Nephron progenitor cell (in vitro differentiated cells): ENCODE measurements at regions not wholly inside any gene's neighbourhood (a gene's known extent, or its start where the extent isn't known, plus 50 kb on each side); places are given as distances from the start of the nearest gene placed in this dataset.
"Not testable (repeated sequence)": the region's sequence is repeated elsewhere in the genome, so short reads cannot be mapped to it uniquely, and the experiment has no call there.

Source experiments
- DNase-seq: peaks from one replicate; pipeline ENCODE4 v3.0.0; 2021
- H3K27ac Mint-ChIP-seq: 2 replicates; pipeline ENCODE4 v1.8.0; 2021; ENCODE audit warnings: mild to moderate bottlenecking, moderate library complexity, mixed read lengths
- H3K27me3 Mint-ChIP-seq: 2 replicates; pipeline ENCODE4 v1.8.0; 2021; ENCODE audit warnings: mild to moderate bottlenecking, low read depth, mixed read lengths; ENCODE audit not compliant: poor library complexity
- H3K36me3 Mint-ChIP-seq: 2 replicates; pipeline ENCODE4 v1.8.0; 2021; ENCODE audit warnings: low read depth, mixed read lengths
- H3K4me1 Mint-ChIP-seq: 2 replicates; pipeline ENCODE4 v1.8.0; 2021; ENCODE audit warnings: mixed read lengths
- H3K4me3 Mint-ChIP-seq: 2 replicates; pipeline ENCODE4 v1.8.0; 2021; ENCODE audit warnings: mild to moderate bottlenecking, moderate library complexity, mixed read lengths
- H3K9me3 Mint-ChIP-seq: 2 replicates; pipeline ENCODE4 v1.8.0; 2021; ENCODE audit warnings: mild to moderate bottlenecking, moderate library complexity, mixed read lengths
- TF ChIP-seq, protein P1 (sequence below): fragments of 200-600 bp; sonication (generic); IDR thresholded peaks from 2 replicates; pipeline ENCODE4 v1.5.0; 2021; ENCODE audit warnings: antibody characterized with exemption

GRCh38 chr17:20868662-20869007 lies 174.2 kb downstream of the USP22 start:
- H3K9me3 Mint-ChIP-seq, DNase-seq, H3K4me3 Mint-ChIP-seq, H3K27me3 Mint-ChIP-seq, H3K36me3 Mint-ChIP-seq: not testable (repeated sequence)
- Mint-ChIP-seq H3K27ac (peak overlapping the region; percentile 21), H3K4me1 (peaks cover 32% of the 10 kb centered on the region)

DNA sequence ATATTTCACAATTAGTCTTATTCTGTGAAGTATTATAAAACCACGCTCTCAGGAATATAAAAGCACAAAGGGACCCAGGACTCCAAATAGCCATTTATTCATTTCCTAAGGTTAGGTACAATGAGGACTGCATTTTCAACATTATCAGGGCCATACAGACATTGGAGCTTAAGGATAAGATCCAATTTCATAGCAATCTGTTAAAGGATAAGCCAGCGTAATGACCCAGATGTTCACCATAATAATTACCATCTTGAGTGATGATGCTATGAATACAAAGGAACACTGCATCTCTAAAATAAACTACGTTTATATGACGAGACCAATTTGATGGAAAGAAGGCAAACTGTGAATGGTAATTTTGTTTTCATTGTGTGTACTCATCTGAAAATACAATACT lies 169.6 kb downstream of the USP22 start:
- H3K4me1 Mint-ChIP-seq = peaks cover 42% of the 10 kb centered on the region

GRCh38 chr17:20873688-20874328 lies 169.0 kb downstream of the USP22 start:
- H3K9me3 Mint-ChIP-seq, H3K27ac Mint-ChIP-seq, DNase-seq, H3K27me3 Mint-ChIP-seq, H3K4me3 Mint-ChIP-seq: not testable (repeated sequence)
- Mint-ChIP-seq H3K36me3 (peaks cover 12% of the 10 kb centered on the region), H3K4me1 (peaks cover 42% of the 10 kb centered on the region)

More for the DNA sequence above, 169.6 kb downstream of the USP22 start:
- not testable (repeated sequence) for H3K27me3 Mint-ChIP-seq, H3K9me3 Mint-ChIP-seq, H3K36me3 Mint-ChIP-seq, DNase-seq, H3K27ac Mint-ChIP-seq, H3K4me3 Mint-ChIP-seq

DNA sequence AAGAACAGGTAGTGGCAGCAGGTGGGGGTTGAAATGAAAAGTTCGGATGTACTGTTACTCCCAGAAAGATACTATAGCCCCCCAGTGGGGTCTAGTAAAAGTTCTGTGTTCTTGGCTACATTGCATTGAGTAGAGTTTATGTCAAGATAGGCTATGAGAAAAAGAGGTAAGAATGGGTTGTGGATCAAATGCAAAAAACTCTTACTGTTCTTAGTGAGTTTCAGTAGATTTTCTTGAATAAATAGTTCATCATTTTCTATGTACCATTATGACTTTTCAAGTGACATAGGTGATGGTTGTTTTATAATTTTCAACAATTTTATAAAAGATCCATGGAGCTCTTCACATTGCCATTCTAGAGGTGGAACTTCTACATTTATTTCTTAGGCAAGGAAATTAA lies 165.4 kb downstream of the USP22 start:
- peaks cover 17% of the 10 kb centered on the region for H3K4me1 Mint-ChIP-seq
- DNase-seq, H3K27me3 Mint-ChIP-seq, H3K4me3 Mint-ChIP-seq: not testable (repeated sequence)
- H3K9me3 Mint-ChIP-seq = peaks cover 27% of the 10 kb centered on the region
- H3K36me3 Mint-ChIP-seq = peaks cover 37% of the 10 kb centered on the region
- peak overlapping the region; percentile 42 for H3K27ac Mint-ChIP-seq

- Mint-ChIP-seq H3K4me3 (no peak overlapping the region), H3K36me3 (peaks cover 24% of the 10 kb centered on the region), H3K27ac (no peak overlapping the region), H3K9me3 (no peaks in the 10 kb centered on the region), H3K27me3 (no peaks in the 10 kb centered on the region), H3K4me1 (peaks cover 11% of the 10 kb centered on the region)
- TF ChIP-seq, protein P1, sequence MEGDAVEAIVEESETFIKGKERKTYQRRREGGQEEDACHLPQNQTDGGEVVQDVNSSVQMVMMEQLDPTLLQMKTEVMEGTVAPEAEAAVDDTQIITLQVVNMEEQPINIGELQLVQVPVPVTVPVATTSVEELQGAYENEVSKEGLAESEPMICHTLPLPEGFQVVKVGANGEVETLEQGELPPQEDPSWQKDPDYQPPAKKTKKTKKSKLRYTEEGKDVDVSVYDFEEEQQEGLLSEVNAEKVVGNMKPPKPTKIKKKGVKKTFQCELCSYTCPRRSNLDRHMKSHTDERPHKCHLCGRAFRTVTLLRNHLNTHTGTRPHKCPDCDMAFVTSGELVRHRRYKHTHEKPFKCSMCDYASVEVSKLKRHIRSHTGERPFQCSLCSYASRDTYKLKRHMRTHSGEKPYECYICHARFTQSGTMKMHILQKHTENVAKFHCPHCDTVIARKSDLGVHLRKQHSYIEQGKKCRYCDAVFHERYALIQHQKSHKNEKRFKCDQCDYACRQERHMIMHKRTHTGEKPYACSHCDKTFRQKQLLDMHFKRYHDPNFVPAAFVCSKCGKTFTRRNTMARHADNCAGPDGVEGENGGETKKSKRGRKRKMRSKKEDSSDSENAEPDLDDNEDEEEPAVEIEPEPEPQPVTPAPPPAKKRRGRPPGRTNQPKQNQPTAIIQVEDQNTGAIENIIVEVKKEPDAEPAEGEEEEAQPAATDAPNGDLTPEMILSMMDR = no peak
- no peak for DNase-seq
Observed at GRCh38 chr17:20890338-20890737, 152.5 kb downstream of the USP22 start.

GRCh38 chr17:20895426-20895825 lies 147.4 kb downstream of the USP22 start:
- H3K4me3 Mint-ChIP-seq, H3K9me3 Mint-ChIP-seq, H3K27me3 Mint-ChIP-seq, DNase-seq, H3K27ac Mint-ChIP-seq: not testable (repeated sequence)
- H3K4me1 Mint-ChIP-seq = peaks cover 19% of the 10 kb centered on the region
- peaks cover 55% of the 10 kb centered on the region for H3K36me3 Mint-ChIP-seq

GRCh38 chr17:20896153-20896649 lies 146.6 kb downstream of the USP22 start:
- H3K27ac Mint-ChIP-seq = no peak overlapping the region
- H3K27me3 Mint-ChIP-seq = no peaks in the 10 kb centered on the region
- peaks cover 19% of the 10 kb centered on the region for H3K4me1 Mint-ChIP-seq
- no peaks in the 10 kb centered on the region for H3K9me3 Mint-ChIP-seq
- TF ChIP-seq, protein P1 = no peak
- H3K4me3 Mint-ChIP-seq = no peak overlapping the region
- peaks cover 55% of the 10 kb centered on the region for H3K36me3 Mint-ChIP-seq
- no peak for DNase-seq

DNA sequence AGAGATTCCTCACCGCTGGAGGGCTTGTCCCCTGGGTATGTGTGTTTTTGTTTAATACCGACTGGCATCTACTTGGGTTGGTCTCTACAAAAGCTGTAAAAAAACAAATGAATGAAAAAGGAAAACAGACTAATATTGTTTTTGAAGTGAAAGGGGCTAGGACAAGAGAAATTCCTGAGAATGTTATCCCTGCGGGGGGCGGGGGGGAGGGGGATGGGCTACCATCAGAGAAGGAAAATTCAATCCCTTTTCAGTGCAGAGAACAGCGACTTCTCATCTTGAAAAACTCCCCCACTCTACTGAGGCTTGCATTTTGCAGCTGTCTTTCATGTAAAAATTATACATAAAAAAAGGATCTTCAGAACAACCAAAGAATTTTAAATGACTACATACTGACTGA lies 144.1 kb downstream of the USP22 start:
- not testable (repeated sequence) for DNase-seq, H3K27ac Mint-ChIP-seq, H3K9me3 Mint-ChIP-seq, H3K27me3 Mint-ChIP-seq, H3K4me3 Mint-ChIP-seq
- Mint-ChIP-seq H3K4me1 (peaks cover 24% of the 10 kb centered on the region), H3K36me3 (peaks cover 67% of the 10 kb centered on the region)

DNA sequence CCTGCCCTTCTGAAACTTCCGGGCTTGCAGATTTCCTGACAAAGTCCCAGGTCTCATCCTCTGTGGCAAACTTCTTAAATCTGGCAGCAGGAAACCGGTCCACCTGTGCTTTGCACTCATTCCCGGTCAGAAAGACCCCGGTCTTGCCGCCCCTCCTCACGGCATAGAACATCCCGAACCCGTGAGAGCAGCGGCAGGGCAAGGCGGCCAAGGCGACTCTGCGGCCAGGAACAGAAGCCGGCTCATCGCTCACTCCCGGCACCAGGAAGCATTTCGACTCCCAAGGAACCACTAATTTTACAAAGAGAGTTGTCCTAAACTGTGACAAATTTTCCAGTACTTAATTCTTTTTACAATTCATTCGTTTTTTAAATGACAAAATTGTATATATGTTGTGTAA lies 140.3 kb downstream of the USP22 start:
- peaks cover 24% of the 10 kb centered on the region for H3K4me1 Mint-ChIP-seq
- H3K36me3 Mint-ChIP-seq = peaks cover 48% of the 10 kb centered on the region
- H3K9me3 Mint-ChIP-seq, H3K4me3 Mint-ChIP-seq, H3K27ac Mint-ChIP-seq, H3K27me3 Mint-ChIP-seq, DNase-seq: not testable (repeated sequence)

GRCh38 chr17:20903549-20903948 lies 139.3 kb downstream of the USP22 start:
- not testable (repeated sequence) for H3K9me3 Mint-ChIP-seq, H3K4me3 Mint-ChIP-seq, H3K27me3 Mint-ChIP-seq, DNase-seq
- peaks cover 45% of the 10 kb centered on the region for H3K36me3 Mint-ChIP-seq
- H3K4me1 Mint-ChIP-seq = peaks cover 24% of the 10 kb centered on the region
- H3K27ac Mint-ChIP-seq = peak overlapping the region; percentile 44
